ENCODE measurements at regions not wholly inside any gene's neighbourhood (a gene's known extent, or its start where the extent isn't known, plus 50 kb on each side); places are given as distances from the start of the nearest gene placed in this dataset.

DNA sequence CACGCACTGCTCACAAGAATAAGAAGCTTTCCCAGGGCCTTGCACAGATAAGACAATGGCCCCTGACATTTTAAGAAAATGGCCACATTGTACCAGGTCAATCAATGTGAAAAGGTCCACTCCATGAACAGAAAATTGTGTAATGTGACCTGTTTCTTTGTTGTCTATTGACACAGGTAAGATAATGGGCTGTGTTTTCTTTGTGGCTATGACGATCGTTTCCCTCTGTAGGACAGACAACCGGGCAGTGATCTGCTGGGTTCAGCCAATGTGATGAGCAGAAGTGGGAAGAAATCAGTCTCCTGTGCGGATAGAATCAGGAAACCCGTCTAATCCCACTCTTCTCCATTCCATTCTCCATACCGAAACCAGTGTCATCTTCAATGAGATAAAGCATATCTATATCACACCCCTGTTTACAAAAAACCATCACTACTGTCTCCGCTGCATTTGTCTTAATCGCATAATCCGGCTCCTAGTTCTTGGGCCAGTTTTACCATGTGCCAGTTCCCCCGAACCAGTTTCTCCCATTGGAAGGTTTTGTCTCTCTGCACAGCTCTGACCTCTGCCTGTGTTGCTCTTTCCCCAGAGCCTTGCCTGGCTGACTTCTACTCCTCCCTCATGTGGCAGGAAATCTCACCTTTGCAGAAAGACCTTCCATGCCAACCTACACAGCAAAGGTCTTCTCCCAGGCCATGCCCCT lies 66.9 kb upstream of the ATF7IP2 start:
- POLR2A ChIA-PET (ENCODE audit: low non-redundant PET), result no interaction called here
- intact Hi-C loops (cut with micrococcal nuclease; ENCODE audit: unreplicated experiment), result loop anchor here (5.0 kb wide), 1 partner anchor 408 kb away; no protein-coding TSS in a partner anchor
- Histone ChIP-seq H3K4me1 (ENCODE audit: insufficient read depth, low read length, poor library complexity, severe bottlenecking) (no peaks in the 10 kb centered on the region), H3K4me3 (ENCODE audit: low read depth, low read length, poor library complexity, severe bottlenecking) (no peak overlapping the region), H3K27ac (ENCODE audit: low read depth, low read length, poor library complexity, severe bottlenecking) (no peak overlapping the region), H3K36me3 (ENCODE audit: insufficient read depth, low read length, poor library complexity, severe bottlenecking) (no peaks in the 10 kb centered on the region), H3K27me3 (replicated peaks; ENCODE audit: insufficient read depth, low read depth, low read length, poor library complexity) (no peaks in the 10 kb centered on the region), H3K9me3 (ENCODE audit: low read depth, low read length, poor library complexity, severe bottlenecking) (no peaks in the 10 kb centered on the region)
- no TSS peak for BruUV-seq (replicated peaks)
- DNase-seq (ENCODE audit: low spot score), result no peak
- TF ChIP-seq, protein P1, sequence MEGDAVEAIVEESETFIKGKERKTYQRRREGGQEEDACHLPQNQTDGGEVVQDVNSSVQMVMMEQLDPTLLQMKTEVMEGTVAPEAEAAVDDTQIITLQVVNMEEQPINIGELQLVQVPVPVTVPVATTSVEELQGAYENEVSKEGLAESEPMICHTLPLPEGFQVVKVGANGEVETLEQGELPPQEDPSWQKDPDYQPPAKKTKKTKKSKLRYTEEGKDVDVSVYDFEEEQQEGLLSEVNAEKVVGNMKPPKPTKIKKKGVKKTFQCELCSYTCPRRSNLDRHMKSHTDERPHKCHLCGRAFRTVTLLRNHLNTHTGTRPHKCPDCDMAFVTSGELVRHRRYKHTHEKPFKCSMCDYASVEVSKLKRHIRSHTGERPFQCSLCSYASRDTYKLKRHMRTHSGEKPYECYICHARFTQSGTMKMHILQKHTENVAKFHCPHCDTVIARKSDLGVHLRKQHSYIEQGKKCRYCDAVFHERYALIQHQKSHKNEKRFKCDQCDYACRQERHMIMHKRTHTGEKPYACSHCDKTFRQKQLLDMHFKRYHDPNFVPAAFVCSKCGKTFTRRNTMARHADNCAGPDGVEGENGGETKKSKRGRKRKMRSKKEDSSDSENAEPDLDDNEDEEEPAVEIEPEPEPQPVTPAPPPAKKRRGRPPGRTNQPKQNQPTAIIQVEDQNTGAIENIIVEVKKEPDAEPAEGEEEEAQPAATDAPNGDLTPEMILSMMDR (conservative IDR thresholded peaks at IDR 0.05; ENCODE audit: low read depth, low read length), result no peak
- TF ChIP-seq EZH2 (IDR thresholded peaks at IDR 0.05; ENCODE audit: borderline replicate concordance, low read depth, low read length, poor library complexity, severe bottlenecking), result no peak
- CTCF ChIA-PET, result interaction anchor here (0.6 kb wide), 1 partner anchor 1054 kb away, joined by 3 read pairs; no protein-coding TSS in a partner anchor

DNA sequence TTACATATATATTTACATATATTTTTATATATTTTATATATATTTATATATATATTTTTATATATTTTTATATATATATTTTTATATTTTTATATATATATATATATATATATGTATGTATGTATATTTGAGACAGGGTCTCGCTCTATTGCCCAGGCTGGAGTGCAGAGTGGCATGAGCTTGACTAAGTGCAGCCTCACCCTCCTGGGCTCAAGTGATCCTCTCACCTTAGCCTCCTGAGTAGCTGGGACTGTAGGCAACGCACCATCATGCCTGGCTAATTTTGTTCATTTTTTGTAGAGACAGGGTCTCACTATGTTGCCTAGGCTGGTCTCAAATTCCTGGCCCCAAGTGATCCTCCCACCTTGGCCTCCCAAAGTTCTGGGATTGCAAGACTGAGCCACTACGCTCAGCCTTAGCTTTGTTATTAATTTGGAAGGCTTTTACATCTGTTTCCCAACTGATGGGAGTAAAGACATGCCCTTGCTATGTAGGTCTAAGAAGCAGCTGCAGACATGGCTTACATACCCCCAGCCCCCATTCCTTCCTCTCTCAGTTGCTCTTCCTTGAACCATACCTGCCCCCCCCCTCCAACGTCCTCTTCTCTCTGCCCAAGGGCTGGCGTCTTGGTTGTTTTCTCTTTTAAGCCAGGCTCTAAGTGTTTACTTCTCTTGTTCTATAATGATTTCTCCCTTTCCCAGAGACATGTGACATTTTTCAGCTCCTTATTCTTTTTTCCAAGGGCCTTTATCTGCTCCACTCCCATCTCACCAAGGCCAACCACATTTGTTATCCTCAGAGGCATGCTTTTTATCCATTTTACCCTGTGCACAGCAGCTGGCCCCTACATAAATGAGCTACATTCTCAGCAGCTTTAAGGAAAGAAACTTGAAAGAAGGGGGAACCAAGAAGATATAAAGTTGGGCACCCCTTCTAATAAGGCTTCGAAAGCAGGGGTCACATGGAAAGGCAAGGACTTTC lies 64.2 kb upstream of the ATF7IP2 start:
- H3K36me3 ChIP-seq (ENCODE audit: insufficient read depth, low read length, poor library complexity, severe bottlenecking), result no peaks in the 10 kb centered on the region
- H3K4me1 ChIP-seq (ENCODE audit: insufficient read depth, low read length, poor library complexity, severe bottlenecking), result no peaks in the 10 kb centered on the region
- H3K4me3 ChIP-seq (ENCODE audit: low read depth, low read length, poor library complexity, severe bottlenecking), result no peak overlapping the region
- ChIA-PET POLR2A (ENCODE audit: low non-redundant PET) (no interaction called here), CTCF (no interaction called here)
- no peak overlapping the region for H3K27ac ChIP-seq (ENCODE audit: low read depth, low read length, poor library complexity, severe bottlenecking)
- intact Hi-C loops (cut with micrococcal nuclease; ENCODE audit: unreplicated experiment), result no loop called here
- TF ChIP-seq EZH2 (IDR thresholded peaks at IDR 0.05; ENCODE audit: borderline replicate concordance, low read depth, low read length, poor library complexity, severe bottlenecking), result no peak
- TF ChIP-seq, protein P1 (conservative IDR thresholded peaks at IDR 0.05; ENCODE audit: low read depth, low read length), result no peak
- no peaks in the 10 kb centered on the region for H3K27me3 ChIP-seq (replicated peaks; ENCODE audit: insufficient read depth, low read depth, low read length, poor library complexity)
- H3K9me3 ChIP-seq (ENCODE audit: low read depth, low read length, poor library complexity, severe bottlenecking), result no peaks in the 10 kb centered on the region
- DNase-seq (ENCODE audit: low spot score), result no peak
- BruUV-seq (replicated peaks), result no TSS peak

DNA sequence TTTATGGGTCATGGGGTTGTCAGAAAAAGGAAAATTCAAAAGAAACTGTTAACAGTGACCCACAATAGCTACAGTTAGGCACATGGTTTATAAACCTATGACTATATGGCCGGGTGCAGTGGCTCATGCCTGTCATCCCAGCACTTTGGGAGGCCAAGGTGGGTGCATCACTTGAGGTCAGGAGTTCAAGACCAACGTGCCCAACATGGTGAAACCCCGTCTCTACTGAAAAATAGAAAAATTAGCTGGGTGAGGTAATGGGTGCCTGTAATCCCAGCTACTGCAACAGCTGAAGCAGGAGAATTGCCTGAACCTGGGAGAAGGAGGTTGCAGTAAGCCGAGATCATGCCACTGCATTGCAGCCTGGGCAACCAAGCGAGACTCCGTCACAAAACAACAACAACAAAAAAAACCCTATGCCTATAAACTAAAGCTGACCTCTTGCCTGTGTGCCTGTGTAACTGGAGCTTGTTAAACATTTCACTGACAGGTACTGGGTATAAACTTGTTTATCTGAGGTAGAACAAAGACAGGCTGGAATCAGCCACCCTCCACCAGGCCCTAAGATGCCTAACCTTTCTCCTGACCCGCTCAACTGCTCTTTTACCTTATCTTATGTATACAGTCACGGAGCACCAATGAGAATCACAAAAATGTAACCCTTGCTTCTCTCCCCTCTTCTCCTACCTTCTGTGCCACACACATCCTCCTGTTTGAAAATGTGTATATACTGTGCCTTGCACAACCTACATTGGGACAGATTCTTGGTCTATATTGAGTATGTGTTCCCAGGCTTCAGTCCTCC lies 62.9 kb upstream of the ATF7IP2 start:
- no peaks in the 10 kb centered on the region for H3K4me1 ChIP-seq (ENCODE audit: insufficient read depth, low read length, poor library complexity, severe bottlenecking)
- TF ChIP-seq EZH2 (IDR thresholded peaks at IDR 0.05; ENCODE audit: borderline replicate concordance, low read depth, low read length, poor library complexity, severe bottlenecking), result no peak
- DNase-seq (ENCODE audit: low spot score), result no peak
- H3K36me3 ChIP-seq (ENCODE audit: insufficient read depth, low read length, poor library complexity, severe bottlenecking), result no peaks in the 10 kb centered on the region
- no peaks in the 10 kb centered on the region for H3K9me3 ChIP-seq (ENCODE audit: low read depth, low read length, poor library complexity, severe bottlenecking)
- intact Hi-C loops (cut with micrococcal nuclease; ENCODE audit: unreplicated experiment), result no loop called here
- BruUV-seq (replicated peaks), result no TSS peak
- H3K27me3 ChIP-seq (replicated peaks; ENCODE audit: insufficient read depth, low read depth, low read length, poor library complexity), result no peaks in the 10 kb centered on the region
- POLR2A ChIA-PET (ENCODE audit: low non-redundant PET), result no interaction called here
- CTCF ChIA-PET, result no interaction called here
- H3K27ac ChIP-seq (ENCODE audit: low read depth, low read length, poor library complexity, severe bottlenecking), result no peak overlapping the region
- no peak overlapping the region for H3K4me3 ChIP-seq (ENCODE audit: low read depth, low read length, poor library complexity, severe bottlenecking)

Measured in A673 (cell line).